HL-60 (cell line): ENCODE measurements at regions not wholly inside any gene's neighbourhood (a gene's known extent, or its start where the extent isn't known, plus 50 kb on each side); places are given as distances from the start of the nearest gene placed in this dataset.
A peak's percentile ranks its signal among the peaks of the same experiment; 100 is the strongest.

Experiments used
- DNase-seq, 2 experiments: peaks; one replicate each; pipeline ENCODE4 v3.0.0-alpha.2; 2010 to 2020; ENCODE audit warnings: low read depth in 1 of 2, low spot score in 1 of 2
- H3K27ac ChIP-seq: fragments of 250-450 bp; sonication (Bioruptor Pico); replicated peaks from 2 replicates; pipeline ENCODE4 v1.5.1; 2020; ENCODE audit warnings: mild to moderate bottlenecking, moderate library complexity
- H3K27me3 ChIP-seq: fragments of 250-450 bp; sonication (Bioruptor Pico); 2 replicates; pipeline ENCODE4 v1.5.1; 2021; ENCODE audit warnings: mild to moderate bottlenecking, moderate library complexity; ENCODE audit not compliant: insufficient read depth, poor library complexity, severe bottlenecking
- H3K4me3 ChIP-seq: replicated peaks from 2 replicates; pipeline ENCODE4 v1.5.1; 2011; ENCODE audit warnings: mild to moderate bottlenecking, control low read depth, low read length; ENCODE audit not compliant: insufficient read depth
- CTCF ChIP-seq: IDR thresholded peaks from one replicate; pipeline ENCODE4 v1.5.1; 2011; ENCODE audit warnings: low read length, control low read depth, inconsistent platforms; ENCODE audit not compliant: insufficient read depth
- GABPA ChIP-seq: IDR thresholded peaks from 2 replicates; pipeline ENCODE4 v1.6.1; 2012; ENCODE audit warnings: low read depth
- POLR2AphosphoS5 ChIP-seq: IDR thresholded peaks from 2 replicates; pipeline ENCODE4 v1.6.1; 2012; ENCODE audit warnings: low read depth
- REST ChIP-seq: IDR thresholded peaks from 2 replicates; pipeline ENCODE4 v1.6.1; 2012; ENCODE audit warnings: low read depth; ENCODE audit not compliant: insufficient replicate concordance
- SPI1 ChIP-seq: IDR thresholded peaks from 2 replicates; pipeline ENCODE4 v1.6.1; 2012; ENCODE audit warnings: low read depth, mild to moderate bottlenecking, borderline replicate concordance

GRCh38 chr2:117127680-117128079, 686.8 kb upstream of the DDX18 start:
- no peaks in the 10 kb centered on the region for H3K27me3 ChIP-seq
- DNase-seq: no peak
- TF ChIP-seq REST (no peak), SPI1 (no peak), GABPA (no peak), CTCF (no peak), POLR2AphosphoS5 (no peak)
- no peak overlapping the region for H3K4me3 ChIP-seq
- no peak overlapping the region for H3K27ac ChIP-seq

- H3K4me3 ChIP-seq: no peak overlapping the region
- H3K27ac ChIP-seq: no peak overlapping the region
- H3K27me3 ChIP-seq: no peaks in the 10 kb centered on the region
- no peak for DNase-seq
- TF ChIP-seq CTCF (no peak), GABPA (no peak), SPI1 (no peak), REST (no peak), POLR2AphosphoS5 (no peak)
These were observed 686.0 kb upstream of the DDX18 start for GRCh38 chr2:117128461-117128860.

GRCh38 chr2:117137371-117137770, 677.1 kb upstream of the DDX18 start:
- DNase-seq: peak in 1 of 2 experiments; percentile 6
- no peak overlapping the region for H3K4me3 ChIP-seq
- TF ChIP-seq POLR2AphosphoS5: no peak
- no peak for TF ChIP-seq GABPA
- TF ChIP-seq SPI1: no peak
- no peak for TF ChIP-seq REST
- TF ChIP-seq CTCF: no peak

More at GRCh38 chr2:117137371-117137770, 677.1 kb upstream of the DDX18 start:
- H3K27me3 ChIP-seq: no peaks in the 10 kb centered on the region
- H3K27ac ChIP-seq: no peak overlapping the region
